Kidney glomerular epithelial cell (primary cell): ENCODE measurements at regions not wholly inside any gene's neighbourhood (a gene's known extent, or its start where the extent isn't known, plus 50 kb on each side); places are given as distances from the start of the nearest gene placed in this dataset.

ENCODE experiments used
- DNase-seq: peaks from one replicate; lab custom pipeline; 2025; lab: John Stamatoyannopoulos, UW

GRCh38 chr5:125750861-125751186 is 672.4 kb upstream of the GRAMD2B start:
- no peak for DNase-seq

GRCh38 chr5:125756456-125756855 is 666.8 kb upstream of the GRAMD2B start:
- DNase-seq = no peak

GRCh38 chr5:125766706-125767105 is 656.5 kb upstream of the GRAMD2B start:
- DNase-seq = no peak

GRCh38 chr5:125775896-125776295 is 647.3 kb upstream of the GRAMD2B start:
- no peak for DNase-seq

GRCh38 chr5:125776656-125777139 is 646.5 kb upstream of the GRAMD2B start:
- no peak for DNase-seq

GRCh38 chr5:125778791-125779190 is 644.4 kb upstream of the GRAMD2B start:
- DNase-seq = no peak

- DNase-seq = no peak
Observed at GRCh38 chr5:125785407-125785806, 637.8 kb upstream of the GRAMD2B start.

- no peak for DNase-seq
Observed at GRCh38 chr5:125786021-125786420, 637.2 kb upstream of the GRAMD2B start.

GRCh38 chr5:125793470-125793869 is 629.7 kb upstream of the GRAMD2B start:
- no peak for DNase-seq

GRCh38 chr5:125794922-125795321 is 628.3 kb upstream of the GRAMD2B start:
- DNase-seq = no peak

- DNase-seq = peak; percentile 27
Observed at GRCh38 chr5:125798307-125798706, 624.9 kb upstream of the GRAMD2B start.

GRCh38 chr5:125812651-125813050 is 610.6 kb upstream of the GRAMD2B start:
- DNase-seq = no peak

GRCh38 chr5:125813221-125813974 is 609.8 kb upstream of the GRAMD2B start:
- no peak for DNase-seq

- DNase-seq = no peak
Observed at GRCh38 chr5:125814119-125814518, 609.1 kb upstream of the GRAMD2B start.

GRCh38 chr5:125823572-125823971 is 599.6 kb upstream of the GRAMD2B start:
- DNase-seq = no peak

GRCh38 chr5:125826214-125826613 is 597.0 kb upstream of the GRAMD2B start:
- DNase-seq = no peak

GRCh38 chr5:125829349-125829748 is 593.9 kb upstream of the GRAMD2B start:
- no peak for DNase-seq

- no peak for DNase-seq
Observed at GRCh38 chr5:125833398-125833797, 589.8 kb upstream of the GRAMD2B start.

GRCh38 chr5:125834438-125835115 is 588.6 kb upstream of the GRAMD2B start:
- no peak for DNase-seq

GRCh38 chr5:125835293-125836172 is 587.7 kb upstream of the GRAMD2B start:
- peak; percentile 38 for DNase-seq

GRCh38 chr5:125836256-125836655 is 587.0 kb upstream of the GRAMD2B start:
- no peak for DNase-seq

GRCh38 chr5:125837866-125838265 is 585.3 kb upstream of the GRAMD2B start:
- DNase-seq = no peak

GRCh38 chr5:125847561-125847960 is 575.6 kb upstream of the GRAMD2B start:
- peak; percentile 27 for DNase-seq
